H54 (cell line): ENCODE measurements at regions not wholly inside any gene's neighbourhood (a gene's known extent, or its start where the extent isn't known, plus 50 kb on each side); places are given as distances from the start of the nearest gene placed in this dataset.

ENCODE experiments used
- DNase-seq: peaks from one replicate; pipeline ENCODE4 v3.0.0; 2011; ENCODE audit warnings: low spot score, mixed read lengths; ENCODE audit not compliant: insufficient read length
- FAIRE-seq: peaks from 3 replicates; lab custom pipeline; 2011; peaks lifted over from hg19 to GRCh38; lab: Jason Lieb, UNC
- POLR2A ChIP-seq: IDR thresholded peaks from 2 replicates; pipeline ENCODE4 v1.6.1; 2011; ENCODE audit warnings: low read depth, mild to moderate bottlenecking, low read length

- no peak for DNase-seq
- no peak for FAIRE-seq
- no peak for TF ChIP-seq POLR2A
Measured at GRCh38 chr3:24639481-24640329, 145.1 kb upstream of the THRB start.

GRCh38 chr3:24640330-24640877 is 145.8 kb upstream of the THRB start:
- DNase-seq (no peak), FAIRE-seq (no peak)
- no peak for TF ChIP-seq POLR2A

DNA sequence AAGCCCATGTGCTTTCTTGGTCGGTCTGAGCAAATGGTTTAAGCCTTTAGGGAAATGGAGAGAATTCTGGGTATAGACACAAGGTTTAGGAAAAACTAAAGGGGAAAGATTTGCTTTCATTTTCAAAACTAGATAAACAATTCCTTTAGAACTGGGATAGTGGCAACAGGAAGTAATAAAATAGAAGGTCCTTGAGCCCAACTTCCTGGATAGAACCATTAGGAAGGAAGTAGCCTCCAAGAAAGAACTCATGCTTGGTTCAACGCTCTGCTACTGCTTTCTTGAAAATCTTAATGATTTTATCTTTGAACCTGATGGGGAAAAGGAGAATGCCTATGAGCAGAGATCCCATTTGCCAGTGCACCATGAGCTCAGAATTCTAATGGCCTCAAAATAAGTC is 147.0 kb upstream of the THRB start:
- DNase-seq = no peak
- no peak for TF ChIP-seq POLR2A
- FAIRE-seq = no peak

GRCh38 chr3:24645047-24645446 is 150.4 kb upstream of the THRB start:
- no peak for TF ChIP-seq POLR2A
- FAIRE-seq (no peak), DNase-seq (no peak)

DNA sequence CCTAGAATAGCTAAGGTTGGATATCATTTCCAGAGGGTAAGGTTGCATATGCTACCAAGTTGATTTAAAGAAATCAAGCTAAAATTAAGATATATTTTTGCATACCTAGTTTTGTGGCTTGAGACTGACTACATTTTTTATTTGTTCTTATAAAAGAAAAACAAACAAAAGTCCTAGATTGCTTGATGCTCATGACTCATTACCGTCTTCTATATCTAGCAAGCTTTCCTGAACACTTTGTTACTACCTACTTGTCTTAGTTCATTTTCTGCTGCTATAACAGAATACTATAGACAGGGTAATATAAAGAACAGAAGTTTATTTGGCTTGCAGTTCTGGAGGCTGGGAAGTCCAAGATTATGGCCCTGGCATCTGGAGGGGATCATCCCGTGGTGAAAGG is 152.1 kb upstream of the THRB start:
- no peak for TF ChIP-seq POLR2A
- DNase-seq = no peak
- FAIRE-seq = no peak

DNA sequence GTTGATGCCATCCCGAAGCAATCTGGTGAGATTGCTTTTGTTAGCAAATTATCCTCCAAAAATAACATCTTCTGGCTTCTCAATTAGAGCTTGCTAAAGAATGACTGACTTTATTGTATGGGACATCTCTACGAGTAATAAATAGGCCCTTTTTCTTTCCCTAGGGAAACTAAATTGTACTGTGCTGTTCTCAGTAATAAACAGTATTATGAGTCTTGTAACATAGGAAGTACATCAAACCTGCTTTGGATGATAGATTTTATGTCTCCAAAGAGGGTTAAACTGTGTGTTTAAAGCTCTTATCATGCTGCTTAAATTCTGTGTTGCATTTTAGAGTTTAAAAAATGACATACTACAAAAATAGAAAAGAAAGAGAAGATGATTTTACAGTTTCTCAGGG is 153.4 kb upstream of the THRB start:
- TF ChIP-seq POLR2A = no peak
- FAIRE-seq = no peak
- DNase-seq = no peak

- FAIRE-seq (no peak), DNase-seq (no peak)
- TF ChIP-seq POLR2A = no peak
Measured at GRCh38 chr3:24650839-24651238, 156.2 kb upstream of the THRB start.

GRCh38 chr3:24657870-24658510 is 163.3 kb upstream of the THRB start:
- TF ChIP-seq POLR2A = no peak
- no peak for FAIRE-seq

DNA sequence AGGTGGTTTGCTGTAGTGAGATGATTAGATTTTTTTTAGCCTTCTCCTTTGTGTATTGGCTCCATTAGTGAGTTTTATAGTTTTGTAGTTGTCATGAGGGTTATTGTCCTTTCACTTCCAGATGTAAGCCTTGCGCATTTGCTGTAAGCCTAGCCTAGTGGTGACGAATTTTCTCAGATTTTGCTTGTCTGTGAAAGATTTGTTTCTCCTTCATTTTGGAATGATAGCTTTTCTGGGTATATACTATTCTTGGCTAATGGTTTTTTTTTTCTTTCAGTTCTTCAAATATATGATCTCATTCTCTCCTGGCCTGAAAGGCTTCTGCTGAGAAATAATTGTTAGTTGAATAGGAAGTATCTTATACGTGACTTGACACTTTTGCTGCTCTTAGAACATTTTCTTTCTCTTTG is 166.5 kb upstream of the THRB start:
- no peak for DNase-seq
- no peak for TF ChIP-seq POLR2A
- FAIRE-seq = no peak

More at GRCh38 chr3:24657870-24658510, 163.3 kb upstream of the THRB start:
- no peak for DNase-seq

DNA sequence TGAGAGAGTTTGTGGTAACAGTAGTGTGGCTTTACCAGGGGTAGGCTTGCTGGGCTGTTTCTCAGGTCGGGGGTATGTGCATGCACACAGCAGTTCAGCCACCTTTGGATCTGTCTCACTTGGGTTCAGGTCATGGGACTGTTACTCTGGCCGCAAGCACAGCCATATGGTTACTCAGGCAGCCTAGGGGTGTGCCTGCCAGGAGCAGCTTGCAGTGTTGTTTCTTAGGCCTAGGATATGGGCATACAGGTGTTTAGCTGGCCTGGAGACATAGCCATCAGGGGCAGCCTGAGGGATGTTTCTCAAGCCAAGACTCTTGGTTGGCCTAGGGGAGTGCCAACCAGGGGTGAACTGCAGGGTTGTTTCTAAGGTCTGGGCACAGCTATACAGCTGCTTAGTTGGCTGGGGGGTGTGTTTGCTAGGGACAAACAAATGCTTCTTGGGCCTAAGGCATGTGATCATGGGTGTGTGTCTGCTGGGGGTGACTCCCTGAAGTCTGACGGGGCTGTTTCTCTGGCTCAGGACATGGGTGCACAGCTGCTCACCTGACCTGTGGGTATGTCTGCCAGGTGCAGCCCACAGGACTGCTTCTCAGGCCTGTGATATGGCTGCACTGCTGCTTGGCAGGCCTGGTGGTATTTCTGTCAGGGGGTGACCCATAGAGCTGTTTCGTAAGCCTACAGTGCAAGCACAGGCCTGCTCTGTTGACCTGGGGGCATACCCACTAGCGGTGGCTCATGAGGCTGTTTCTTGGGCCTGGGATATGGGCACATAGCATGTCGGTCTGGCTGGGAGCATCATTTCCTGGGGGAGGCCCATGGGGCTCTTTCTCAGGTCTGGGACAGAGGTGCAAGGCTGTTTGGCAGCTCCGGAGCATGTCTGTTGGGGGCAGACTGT is 168.0 kb upstream of the THRB start:
- no peak for DNase-seq
- FAIRE-seq = no peak
- TF ChIP-seq POLR2A = no peak

GRCh38 chr3:24663406-24663805 is 168.8 kb upstream of the THRB start:
- no peak for FAIRE-seq
- DNase-seq = no peak
- no peak for TF ChIP-seq POLR2A

- DNase-seq (no peak), FAIRE-seq (no peak)
- TF ChIP-seq POLR2A = no peak
Measured at GRCh38 chr3:24668039-24668438, 173.4 kb upstream of the THRB start.

GRCh38 chr3:24670871-24671270 is 176.2 kb upstream of the THRB start:
- DNase-seq = no peak
- no peak for TF ChIP-seq POLR2A
- FAIRE-seq = no peak
